ENCODE measurements at regions not wholly inside any gene's neighbourhood (a gene's known extent, or its start where the extent isn't known, plus 50 kb on each side); places are given as distances from the start of the nearest gene placed in this dataset.

DNA sequence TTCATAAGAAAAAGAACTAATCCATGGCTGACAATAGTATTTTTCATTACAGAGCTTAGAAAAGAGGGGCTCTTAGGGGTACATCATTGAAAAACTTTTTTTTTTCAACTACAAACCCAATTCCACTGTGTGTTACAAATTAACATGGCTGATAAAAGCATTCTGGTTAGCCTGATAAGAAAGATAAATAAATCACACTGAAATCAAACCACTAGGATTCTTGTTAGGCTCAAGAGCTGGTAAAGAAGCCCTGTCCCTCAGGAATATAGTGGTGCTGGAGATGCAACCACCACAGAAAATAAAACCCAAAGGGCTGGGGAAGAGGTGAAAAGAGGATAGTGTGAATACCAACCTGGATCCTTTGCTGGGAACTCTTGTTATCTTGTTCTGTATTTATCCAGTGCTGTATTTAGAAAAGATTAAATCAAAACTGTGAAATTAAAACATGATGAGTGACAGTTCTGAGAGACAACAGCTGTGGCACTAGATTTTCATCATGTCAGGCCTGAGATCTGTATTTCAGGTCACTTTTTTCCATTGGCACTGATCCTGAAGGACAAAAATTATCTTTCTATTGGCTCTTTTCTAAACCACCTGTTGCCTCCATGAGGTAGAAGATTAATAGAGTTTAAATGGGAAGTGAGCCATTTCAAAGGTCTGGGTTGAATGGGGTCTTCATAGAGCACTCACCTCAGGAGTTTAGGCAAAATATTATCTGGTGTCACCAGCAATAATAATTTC, 118.6 kb downstream of the ARRDC3 start:
- Histone ChIP-seq H4K20me1 (ENCODE audit: insufficient read depth, low read length) (no peaks in the 10 kb centered on the region), H3K36me3 (ENCODE audit: insufficient read depth, low read length) (no peaks in the 10 kb centered on the region), H3K4me3 (ENCODE audit: insufficient read depth, low read depth, low read length) (no peak overlapping the region), H3K4me2 (ENCODE audit: low read length) (no peak overlapping the region), H3K79me2 (ENCODE audit: insufficient read depth, low read length) (no peaks in the 10 kb centered on the region), H2AFZ (ENCODE audit: low read depth, low read length) (no peak overlapping the region), H3K9me3 (ENCODE audit: insufficient read depth, low read depth, low read length) (no peaks in the 10 kb centered on the region), H3K27ac (ENCODE audit: low read depth, low read length) (no peak overlapping the region), H3K27me3 (ENCODE audit: insufficient read depth, low read length) (no peaks in the 10 kb centered on the region), H3K4me1 (ENCODE audit: insufficient read depth, low read length) (peaks cover 4% of the 10 kb centered on the region), H3K9ac (ENCODE audit: low read length) (no peak overlapping the region)
- FAIRE-seq (no peak), DNase-seq (ENCODE audit: low read depth) (no peak)
- no peaks in the 10 kb centered on the region for H3K9me3 Mint-ChIP-seq (ENCODE audit: unreplicated experiment)
- H3K4me1 Mint-ChIP-seq (ENCODE audit: low read depth, unreplicated experiment): peaks cover 8% of the 10 kb centered on the region
- H3K36me3 Mint-ChIP-seq (ENCODE audit: low read depth, unreplicated experiment): no peaks in the 10 kb centered on the region
- H3K27ac Mint-ChIP-seq (ENCODE audit: unreplicated experiment): no peak overlapping the region
- H3K27me3 Mint-ChIP-seq (ENCODE audit: low read depth, unreplicated experiment): no peaks in the 10 kb centered on the region
- H3K4me3 Mint-ChIP-seq (ENCODE audit: unreplicated experiment): no peak overlapping the region
- no peak for TF ChIP-seq CTCF (IDR thresholded peaks at IDR 0.05; ENCODE audit: insufficient read depth, low read depth, low read length)
- TF ChIP-seq EZH2 (IDR thresholded peaks at IDR 0.05; ENCODE audit: insufficient read depth, low read length): no peak

DNA sequence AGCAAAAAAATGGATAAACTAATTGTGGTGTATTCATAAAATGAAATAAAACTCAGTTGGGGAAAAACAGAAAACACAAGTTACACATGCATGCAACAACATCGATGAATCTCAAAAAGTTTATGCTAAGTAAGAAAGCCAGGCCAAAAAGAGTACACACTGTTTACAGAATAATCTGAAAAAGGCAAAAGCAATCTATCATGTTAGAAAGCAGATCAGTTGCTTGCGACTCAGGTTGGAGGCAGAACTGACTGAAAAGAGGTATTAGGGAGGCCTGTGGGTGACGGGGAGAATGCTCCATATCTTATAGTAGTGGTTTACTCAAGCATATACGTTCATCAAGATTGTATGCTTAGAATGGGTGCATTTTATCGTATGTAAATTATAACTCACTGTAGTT, 119.2 kb downstream of the ARRDC3 start:
- Histone ChIP-seq H3K4me1 (ENCODE audit: insufficient read depth, low read length) (peaks cover 4% of the 10 kb centered on the region), H3K27ac (ENCODE audit: low read depth, low read length) (no peak overlapping the region), H3K4me2 (ENCODE audit: low read length) (no peak overlapping the region), H3K27me3 (ENCODE audit: insufficient read depth, low read length) (no peaks in the 10 kb centered on the region), H3K79me2 (ENCODE audit: insufficient read depth, low read length) (no peaks in the 10 kb centered on the region), H3K9me3 (ENCODE audit: insufficient read depth, low read depth, low read length) (no peaks in the 10 kb centered on the region), H3K9ac (ENCODE audit: low read length) (no peak overlapping the region), H3K4me3 (ENCODE audit: insufficient read depth, low read depth, low read length) (no peak overlapping the region), H4K20me1 (ENCODE audit: insufficient read depth, low read length) (no peaks in the 10 kb centered on the region), H3K36me3 (ENCODE audit: insufficient read depth, low read length) (no peaks in the 10 kb centered on the region), H2AFZ (ENCODE audit: low read depth, low read length) (no peak overlapping the region)
- DNase-seq (ENCODE audit: low read depth) (no peak), FAIRE-seq (no peak)
- TF ChIP-seq EZH2 (IDR thresholded peaks at IDR 0.05; ENCODE audit: insufficient read depth, low read length) (no peak), CTCF (IDR thresholded peaks at IDR 0.05; ENCODE audit: insufficient read depth, low read depth, low read length) (no peak)
- H3K9me3 Mint-ChIP-seq (ENCODE audit: unreplicated experiment): no peaks in the 10 kb centered on the region
- no peak overlapping the region for H3K27ac Mint-ChIP-seq (ENCODE audit: unreplicated experiment)
- H3K4me1 Mint-ChIP-seq (ENCODE audit: low read depth, unreplicated experiment): peaks cover 8% of the 10 kb centered on the region
- H3K4me3 Mint-ChIP-seq (ENCODE audit: unreplicated experiment): no peak overlapping the region
- no peaks in the 10 kb centered on the region for H3K27me3 Mint-ChIP-seq (ENCODE audit: low read depth, unreplicated experiment)
- no peaks in the 10 kb centered on the region for H3K36me3 Mint-ChIP-seq (ENCODE audit: low read depth, unreplicated experiment)

- Mint-ChIP-seq H3K27ac (ENCODE audit: unreplicated experiment) (no peak overlapping the region), H3K27me3 (ENCODE audit: low read depth, unreplicated experiment) (no peaks in the 10 kb centered on the region), H3K36me3 (ENCODE audit: low read depth, unreplicated experiment) (peaks cover 1% of the 10 kb centered on the region), H3K4me3 (ENCODE audit: unreplicated experiment) (no peak overlapping the region), H3K4me1 (ENCODE audit: low read depth, unreplicated experiment) (no peaks in the 10 kb centered on the region), H3K9me3 (ENCODE audit: unreplicated experiment) (peaks cover 3% of the 10 kb centered on the region)
- no peaks in the 10 kb centered on the region for H4K20me1 ChIP-seq (ENCODE audit: insufficient read depth, low read length)
- H3K27me3 ChIP-seq (ENCODE audit: insufficient read depth, low read length): no peaks in the 10 kb centered on the region
- H3K9ac ChIP-seq (ENCODE audit: low read length): no peak overlapping the region
- DNase-seq (ENCODE audit: low read depth) (no peak), FAIRE-seq (peak; percentile 20)
- no peaks in the 10 kb centered on the region for H3K79me2 ChIP-seq (ENCODE audit: insufficient read depth, low read length)
- H3K27ac ChIP-seq (ENCODE audit: low read depth, low read length): no peak overlapping the region
- no peak overlapping the region for H3K4me3 ChIP-seq (ENCODE audit: insufficient read depth, low read depth, low read length)
- H3K4me2 ChIP-seq (ENCODE audit: low read length): no peak overlapping the region
- TF ChIP-seq EZH2 (IDR thresholded peaks at IDR 0.05; ENCODE audit: insufficient read depth, low read length): no peak
- no peak for TF ChIP-seq CTCF (IDR thresholded peaks at IDR 0.05; ENCODE audit: insufficient read depth, low read depth, low read length)
- H2AFZ ChIP-seq (ENCODE audit: low read depth, low read length): no peak overlapping the region
- no peaks in the 10 kb centered on the region for H3K4me1 ChIP-seq (ENCODE audit: insufficient read depth, low read length)
- no peaks in the 10 kb centered on the region for H3K9me3 ChIP-seq (ENCODE audit: insufficient read depth, low read depth, low read length)
- H3K36me3 ChIP-seq (ENCODE audit: insufficient read depth, low read length): no peaks in the 10 kb centered on the region
Measured at GRCh38 chr5:91257301-91257700, 125.8 kb downstream of the ARRDC3 start.

All from astrocyte (in vitro differentiated cells and primary cell).